Fibroblast of skin of scalp (primary cell): ENCODE measurements at regions not wholly inside any gene's neighbourhood (a gene's known extent, or its start where the extent isn't known, plus 50 kb on each side); places are given as distances from the start of the nearest gene placed in this dataset.
"Not testable (repeated sequence)": the region's sequence is repeated elsewhere in the genome, so short reads cannot be mapped to it uniquely, and the experiment has no call there.

Experiments used
- DNase-seq: peaks from one replicate; pipeline ENCODE4 v3.0.0-alpha.2; 2013

DNA sequence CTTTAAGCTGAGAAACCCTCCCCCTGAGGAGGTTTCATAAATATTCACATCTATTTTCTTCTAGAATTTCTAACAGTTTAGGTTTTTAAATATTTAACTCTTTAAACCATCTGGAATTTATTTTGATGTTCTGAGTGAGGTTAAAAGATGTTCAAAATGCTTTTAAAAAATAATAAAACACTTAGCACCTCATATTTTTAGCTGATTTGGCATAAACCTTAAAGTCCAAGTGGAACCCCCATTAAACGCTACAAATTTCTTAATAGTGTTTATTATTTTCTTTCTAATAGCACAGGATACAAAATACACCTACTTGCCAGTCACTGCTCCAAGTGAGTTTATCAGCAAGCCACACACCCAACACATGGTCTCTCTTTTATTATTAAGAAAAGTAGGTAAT is 277.2 kb downstream of the QDPR start:
- DNase-seq = no peak

- peak; percentile 71 for DNase-seq
Measured at GRCh38 chr4:17232566-17233253, 279.2 kb downstream of the QDPR start.

DNA sequence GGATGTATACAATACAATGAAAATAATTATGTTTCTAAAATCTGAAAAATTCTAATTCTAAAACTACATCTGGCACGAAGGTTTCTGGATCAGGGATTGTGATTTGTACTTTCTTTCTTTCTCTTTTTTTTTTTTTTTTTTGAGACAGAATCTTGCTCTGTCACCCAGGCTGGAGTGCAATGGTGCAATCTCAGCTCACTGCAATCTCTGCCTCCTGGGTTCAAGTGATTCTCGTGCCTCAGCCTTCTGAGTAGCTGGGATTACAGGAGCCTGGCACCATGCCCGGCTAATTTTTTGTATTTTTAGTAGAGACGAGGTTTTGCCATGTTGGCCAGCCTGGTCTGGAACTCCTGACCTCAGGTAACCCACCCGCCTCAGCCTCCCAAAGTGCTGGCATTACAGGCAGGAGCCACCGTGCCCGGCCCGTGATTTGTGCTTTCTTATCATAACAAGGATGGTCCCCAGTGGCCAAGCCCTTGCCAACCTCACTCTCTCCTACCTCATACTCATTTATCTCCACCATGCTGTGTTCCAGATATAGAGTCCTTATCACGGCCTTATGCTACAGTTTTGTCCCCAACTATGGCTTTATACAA is 279.9 kb downstream of the QDPR start:
- DNase-seq = not testable (repeated sequence)

DNA sequence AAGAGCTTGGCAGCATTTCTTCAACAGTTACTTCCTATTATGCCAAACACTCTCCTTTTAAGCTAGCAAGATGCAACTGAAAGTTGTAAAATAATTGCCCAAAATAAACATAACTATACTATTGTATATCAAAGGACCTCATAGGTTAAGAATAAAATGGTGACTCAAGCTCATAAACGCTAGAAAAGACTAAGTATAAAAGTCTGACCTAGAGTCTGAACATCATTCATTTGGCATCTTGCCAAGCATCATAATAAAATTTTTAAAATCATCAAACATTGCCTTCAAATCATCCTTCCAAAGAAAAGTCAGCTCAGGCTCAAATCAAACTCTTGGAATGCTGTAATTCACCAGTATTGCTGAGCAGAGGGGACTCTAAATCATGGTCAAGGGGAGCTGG is 281.2 kb downstream of the QDPR start:
- DNase-seq = no peak

- no peak for DNase-seq
Measured at GRCh38 chr4:17220816-17221215, 291.1 kb downstream of the QDPR start.

- DNase-seq = no peak
Measured at GRCh38 chr4:17218786-17219185, 293.1 kb downstream of the QDPR start.

DNA sequence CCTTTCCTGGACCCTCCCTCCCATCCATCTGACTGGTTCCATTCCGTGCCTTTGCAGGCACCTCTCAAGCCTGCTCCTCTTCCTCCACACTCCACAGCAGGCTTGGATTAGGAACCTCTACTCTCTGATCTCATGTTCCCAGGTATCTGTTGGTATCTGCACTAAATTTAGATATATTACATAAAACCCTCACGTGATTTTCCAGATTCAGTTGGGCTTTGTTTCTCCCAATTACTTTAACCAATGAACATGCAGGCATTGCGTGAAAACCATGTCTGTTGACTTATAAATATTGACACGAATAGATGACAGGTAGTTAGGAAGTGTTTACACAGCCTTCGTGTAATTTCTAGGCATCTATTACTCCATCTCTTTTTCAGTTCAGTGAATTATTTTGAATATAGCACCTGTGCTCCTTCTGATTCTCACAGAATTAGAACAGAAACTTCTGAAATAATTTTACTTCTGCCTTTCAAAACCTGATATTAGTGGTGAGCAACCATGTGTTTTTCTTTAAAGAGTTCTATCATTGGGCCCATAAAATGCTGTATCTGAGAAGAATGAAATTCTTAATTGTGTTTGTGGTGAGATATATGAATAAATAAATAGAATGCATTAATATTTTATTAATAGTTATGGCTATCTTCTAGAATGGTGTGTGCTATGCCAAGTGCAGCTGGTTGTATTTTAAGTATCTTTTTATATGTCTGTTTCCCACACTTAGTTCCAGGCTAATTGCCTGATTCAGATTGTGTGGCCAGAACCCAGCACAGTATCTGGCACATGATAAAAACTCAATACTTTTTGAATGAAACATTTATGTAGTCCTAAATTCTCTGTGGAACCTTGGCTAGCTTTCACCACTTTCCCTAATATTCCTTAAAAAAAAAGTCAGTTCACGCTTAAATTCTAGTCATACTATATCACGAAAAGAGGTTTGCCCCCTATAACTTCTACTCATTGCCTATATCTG is 304.8 kb downstream of the QDPR start:
- DNase-seq = no peak

DNA sequence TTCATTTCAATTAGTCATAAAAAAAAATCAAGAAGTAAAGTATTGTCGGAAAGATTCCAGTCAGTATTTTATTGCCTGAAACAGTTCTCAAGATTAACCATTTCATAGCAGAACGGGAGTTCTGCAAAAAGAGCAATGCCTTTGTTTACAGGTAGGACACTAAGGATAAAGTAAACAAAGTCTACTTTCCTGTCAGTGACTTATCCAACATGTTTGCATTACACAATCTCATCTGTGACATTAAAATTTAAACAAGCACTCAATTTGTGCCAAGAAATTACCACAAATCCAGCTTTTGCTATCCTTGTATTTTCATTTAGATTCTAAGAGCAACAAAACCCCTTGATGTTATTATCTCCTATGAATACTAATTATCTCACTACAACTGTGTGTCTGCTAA is 306.5 kb upstream of the LDB2 start:
- no peak for DNase-seq

GRCh38 chr4:17203797-17204196 is 305.4 kb upstream of the LDB2 start:
- peak; percentile 61 for DNase-seq

DNA sequence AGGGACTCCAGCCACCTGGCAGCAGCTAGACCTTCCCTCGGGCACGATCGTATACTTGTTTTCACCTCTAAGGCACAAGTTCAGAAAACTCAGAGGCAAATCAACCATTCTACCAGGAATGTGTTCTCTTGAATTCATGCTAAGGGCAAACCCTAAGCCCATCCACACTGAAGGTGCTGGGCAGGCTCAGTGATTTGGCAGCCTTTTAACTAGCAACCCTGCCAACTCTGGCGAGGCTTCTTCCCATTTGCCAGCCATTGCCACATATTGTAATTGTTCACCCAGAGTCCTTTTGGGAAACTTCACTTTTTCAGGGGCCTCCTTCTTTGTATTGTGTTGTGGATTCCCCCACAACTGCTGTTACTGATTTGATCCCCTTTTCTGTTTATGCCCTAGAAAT is 298.6 kb upstream of the LDB2 start:
- no peak for DNase-seq

DNA sequence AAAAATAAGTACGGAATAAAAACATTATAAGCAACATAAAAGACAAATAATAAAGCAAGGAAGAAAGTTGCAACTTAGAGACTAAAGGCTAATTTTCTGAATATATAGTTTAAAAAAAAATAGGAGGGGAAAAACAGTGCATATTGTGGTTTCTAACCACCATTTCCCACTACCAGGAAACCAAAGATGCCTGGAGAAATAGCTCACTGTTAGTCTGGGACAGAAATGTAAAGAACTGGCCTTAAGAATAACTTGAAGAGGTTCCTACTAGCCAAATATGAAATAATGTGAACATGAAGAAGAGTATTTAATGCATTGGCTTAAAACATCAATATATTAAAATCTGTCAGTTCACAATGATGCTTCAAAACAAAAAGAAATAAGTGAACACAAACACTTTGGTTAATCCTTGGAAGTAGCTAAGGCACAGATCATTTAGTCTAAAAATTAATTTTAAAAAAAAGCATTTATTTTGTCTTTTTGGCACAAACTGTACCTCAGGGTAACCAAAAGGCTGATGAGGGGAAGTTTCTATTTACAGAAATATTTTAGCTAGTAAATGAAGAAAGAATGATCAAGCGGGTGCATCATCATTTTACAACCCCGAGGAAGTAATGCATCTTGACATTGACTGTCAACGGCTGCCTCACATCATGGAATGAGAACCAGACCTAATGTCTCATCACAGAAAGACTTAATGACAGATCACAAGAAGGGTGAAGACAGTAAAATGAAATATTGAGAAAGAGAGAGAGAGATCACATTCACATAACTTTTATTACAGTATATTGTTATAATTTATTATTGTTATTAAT is 297.2 kb upstream of the LDB2 start:
- DNase-seq = peak; percentile 64

DNA sequence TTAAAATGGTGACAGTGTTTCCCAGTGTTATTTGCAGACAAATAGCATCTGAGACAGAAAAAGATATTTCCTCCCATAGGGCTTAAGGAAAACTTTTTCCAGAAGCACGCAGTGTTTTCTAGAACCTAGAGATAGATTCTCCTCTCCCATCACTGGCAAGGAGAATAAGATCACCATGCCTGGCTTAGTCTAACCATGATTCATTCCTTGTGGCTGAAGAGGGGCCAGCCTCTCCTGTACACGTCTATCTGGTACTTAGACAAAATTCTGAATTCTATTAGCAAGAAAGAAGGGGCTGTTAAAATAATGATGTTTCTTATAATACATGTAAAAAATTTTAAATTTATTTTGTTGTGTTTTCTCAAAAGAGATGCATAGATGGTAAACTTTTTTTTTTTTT is 296.1 kb upstream of the LDB2 start:
- peak; percentile 22 for DNase-seq

DNA sequence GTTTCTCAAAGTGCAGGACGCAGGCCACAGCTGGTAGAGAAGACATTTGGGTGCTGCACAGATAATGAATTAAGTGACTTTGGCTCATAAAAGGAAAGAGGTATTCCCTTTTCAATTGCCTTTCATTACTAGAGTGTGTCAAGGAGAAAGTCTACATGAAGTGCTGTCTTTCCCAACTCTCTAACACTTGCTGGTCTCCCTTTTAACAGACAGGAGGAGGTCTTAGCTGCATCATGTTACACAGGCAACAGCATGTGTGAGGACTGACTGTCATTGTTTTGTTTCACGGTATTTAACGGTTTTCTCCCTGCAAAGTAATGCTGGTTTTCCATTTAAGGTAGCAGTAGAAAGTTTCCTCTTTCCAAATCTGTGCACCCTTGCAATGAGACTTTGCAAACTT is 291.3 kb upstream of the LDB2 start:
- DNase-seq = no peak

- peak; percentile 77 for DNase-seq
Measured at GRCh38 chr4:17189401-17189720, 290.9 kb upstream of the LDB2 start.

GRCh38 chr4:17188547-17189400 is 290.3 kb upstream of the LDB2 start:
- peak; percentile 52 for DNase-seq

DNA sequence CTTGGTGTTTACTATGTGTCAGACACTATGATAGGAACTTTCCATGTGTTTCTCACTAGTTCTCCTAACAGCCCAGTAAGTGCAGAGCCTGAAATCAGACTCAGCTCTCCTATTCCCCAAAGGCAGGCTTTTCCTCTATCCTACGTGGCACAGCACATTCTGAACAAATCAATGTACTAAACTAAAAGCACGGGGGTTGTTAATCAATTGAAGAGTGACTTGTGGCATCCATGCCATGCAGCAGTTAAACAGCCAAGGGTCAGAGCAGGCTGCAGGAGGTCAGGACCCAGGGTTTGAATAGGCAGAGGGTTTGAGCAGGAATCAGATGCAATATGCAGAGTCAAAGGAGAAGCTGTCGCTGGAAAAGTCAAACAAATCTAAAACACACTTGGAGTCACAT is 289.7 kb upstream of the LDB2 start:
- DNase-seq = peak; percentile 23

DNA sequence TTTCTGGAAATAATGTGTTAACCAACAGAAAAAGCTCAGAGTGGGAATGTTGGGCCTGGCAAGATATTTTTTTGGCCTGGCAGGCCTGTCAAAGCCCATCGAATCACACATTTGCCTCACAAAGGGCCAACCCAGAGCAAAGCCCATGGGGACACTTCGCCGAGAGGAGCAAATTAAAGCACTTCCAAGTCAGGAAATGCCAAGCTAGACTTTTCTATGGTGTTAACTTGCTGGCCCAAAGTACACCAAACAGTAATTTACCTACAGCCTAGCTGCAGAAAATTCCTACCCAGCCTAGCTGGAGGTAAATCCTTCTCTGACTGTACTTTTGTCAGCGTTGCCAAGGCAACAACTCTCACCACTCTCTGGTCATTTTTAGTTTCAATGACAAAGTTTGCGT is 288.6 kb upstream of the LDB2 start:
- no peak for DNase-seq

DNA sequence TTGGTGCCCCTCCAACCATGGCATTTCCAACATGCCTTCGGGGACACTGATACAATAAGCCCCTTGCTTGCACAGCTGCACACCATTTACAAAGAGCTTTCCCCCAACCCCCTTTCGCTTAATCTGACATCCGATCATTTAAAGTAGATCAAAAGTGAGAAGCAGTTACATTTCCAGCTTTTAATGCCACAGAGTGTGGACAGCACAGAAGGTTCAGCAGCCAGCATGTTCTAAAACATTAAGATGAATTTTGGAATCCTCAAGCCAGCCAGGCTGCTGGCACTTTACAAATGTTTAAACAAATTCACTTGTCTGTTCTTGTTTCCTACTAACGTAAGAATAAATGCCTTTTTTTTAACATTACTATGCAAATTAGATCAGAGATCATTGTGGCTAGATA is 284.4 kb upstream of the LDB2 start:
- no peak for DNase-seq

DNA sequence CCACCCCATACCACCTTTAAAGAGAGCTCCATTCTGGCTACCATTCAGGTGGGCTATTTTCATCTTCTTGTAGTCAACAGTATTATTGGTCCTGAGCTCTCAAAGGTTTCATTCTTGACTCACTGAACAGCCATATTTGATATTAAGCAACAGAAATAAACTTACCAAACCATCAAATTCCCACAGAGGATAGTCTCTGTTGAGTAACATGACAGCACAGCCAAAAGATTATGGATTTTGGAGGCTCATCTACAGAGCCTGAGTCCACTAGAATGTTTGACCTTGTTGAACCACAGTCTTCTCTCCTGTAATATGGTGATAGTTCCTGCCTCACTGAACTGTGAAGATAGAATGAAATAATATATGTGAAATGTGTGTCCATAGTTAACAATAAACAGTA is 276.3 kb upstream of the LDB2 start:
- DNase-seq = no peak

DNA sequence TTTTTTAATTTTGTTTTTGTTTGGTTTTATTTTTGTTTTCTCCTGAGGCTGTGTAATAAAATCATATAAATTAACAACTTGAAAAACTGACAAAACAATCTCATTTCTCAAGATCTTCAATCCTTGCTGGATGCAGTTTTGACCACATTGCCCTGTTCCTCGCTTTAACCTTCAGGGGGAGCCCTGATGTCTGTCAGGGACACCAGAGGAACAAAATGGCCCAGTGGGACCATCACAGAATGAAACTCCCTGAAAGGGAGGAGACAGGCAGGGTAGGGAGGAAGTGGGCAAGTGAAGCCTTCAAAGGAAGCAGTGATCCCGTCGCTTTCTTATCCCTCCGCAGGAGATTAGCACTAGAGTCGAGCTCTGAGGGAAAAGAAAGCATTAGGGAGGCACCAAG is 274.9 kb upstream of the LDB2 start:
- DNase-seq = peak; percentile 16

DNA sequence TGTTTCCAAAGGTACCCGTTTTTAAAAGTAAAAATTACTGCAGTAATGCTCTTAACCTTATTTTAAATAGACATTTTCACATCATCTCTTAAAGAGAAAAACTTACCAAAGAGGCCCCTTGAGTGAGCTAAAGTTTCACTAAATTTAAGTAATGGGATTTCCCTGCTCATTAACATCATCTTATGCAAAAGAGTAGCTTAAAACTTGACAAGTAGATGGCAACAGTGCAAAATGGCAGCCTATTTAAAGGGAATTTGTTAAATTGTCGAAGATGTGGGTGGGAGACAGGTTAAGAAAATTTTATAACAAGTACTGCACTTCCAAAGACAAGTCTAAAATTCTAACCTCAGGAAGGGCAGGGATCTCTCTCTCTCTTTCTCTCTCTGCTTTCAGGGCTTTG is 271.7 kb upstream of the LDB2 start:
- no peak for DNase-seq

DNA sequence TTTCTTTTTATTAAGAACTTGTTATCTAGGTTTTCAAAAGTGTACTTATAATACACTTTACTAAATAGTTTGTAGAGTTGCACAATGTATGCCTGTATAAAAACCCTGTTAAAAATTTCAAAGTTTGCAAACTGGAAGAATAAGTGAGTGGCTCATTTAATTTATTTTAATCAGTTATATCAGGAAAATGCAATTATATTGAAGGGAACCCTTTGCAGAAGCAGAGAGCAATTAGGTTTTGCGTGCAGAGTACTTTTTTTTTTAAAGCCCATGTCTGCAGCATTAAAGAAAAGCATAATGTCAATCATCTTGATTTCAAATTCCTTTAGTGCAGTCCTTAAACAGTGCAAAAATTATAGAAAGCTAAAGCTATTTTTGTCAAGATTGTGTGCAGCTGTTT is 271.3 kb upstream of the LDB2 start:
- DNase-seq = no peak
